Muscle of arm (tissue), 1 donor: ENCODE measurements at regions not wholly inside any gene's neighbourhood (a gene's known extent, or its start where the extent isn't known, plus 50 kb on each side); places are given as distances from the start of the nearest gene placed in this dataset.
"Not testable (repeated sequence)": the region's sequence is repeated elsewhere in the genome, so short reads cannot be mapped to it uniquely, and the experiment has no call there.

Experiments
- DNase-seq: peaks from one replicate; pipeline ENCODE4 v3.0.0-alpha.2; 2013

GRCh38 chr11:107276077-107276476, 181.5 kb downstream of the CWF19L2 start:
- DNase-seq: peak; percentile 45

GRCh38 chr11:107275632-107276031, 182.0 kb downstream of the CWF19L2 start:
- no peak for DNase-seq

- DNase-seq: no peak
These were observed 183.5 kb downstream of the CWF19L2 start for GRCh38 chr11:107274138-107274537.

DNA sequence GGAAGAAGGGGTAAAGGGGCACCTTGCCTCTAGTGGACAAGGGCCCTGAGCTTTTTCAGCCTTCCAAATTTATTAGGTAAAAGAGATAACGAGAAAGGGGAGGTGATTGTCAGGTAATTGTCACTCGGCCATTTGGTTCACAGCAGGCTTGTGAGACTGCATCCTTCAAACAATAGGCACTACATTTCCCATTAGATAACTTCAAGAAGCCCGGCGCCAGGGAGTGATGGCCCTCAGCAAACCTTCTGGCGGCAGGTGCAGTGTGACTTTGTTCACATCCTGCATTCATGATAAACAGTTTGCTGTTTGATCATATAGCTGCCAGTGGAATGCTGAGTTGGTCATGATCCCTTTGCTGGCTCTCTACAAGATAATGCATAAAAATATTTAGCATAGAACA, 185.1 kb downstream of the CWF19L2 start:
- no peak for DNase-seq

DNA sequence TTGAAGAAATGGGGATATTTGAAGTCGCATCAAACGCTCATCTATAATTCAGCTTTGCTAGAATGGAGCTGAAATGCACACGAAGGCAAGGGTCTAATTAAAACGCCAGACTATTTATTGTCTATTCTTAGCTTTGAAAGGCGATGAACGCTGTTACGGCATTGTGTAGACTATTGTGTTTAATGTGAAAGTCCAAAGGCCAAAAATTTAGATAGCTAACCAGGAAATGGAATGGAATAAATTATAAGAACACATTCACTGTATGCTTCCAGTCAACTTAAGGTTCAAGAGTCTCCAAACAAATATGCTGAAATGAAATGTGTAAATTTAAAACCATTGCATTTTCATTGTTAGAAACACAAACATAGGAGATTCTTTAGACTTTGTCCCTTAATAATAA, 186.2 kb downstream of the CWF19L2 start:
- no peak for DNase-seq

GRCh38 chr11:107268977-107269376, 188.6 kb downstream of the CWF19L2 start:
- no peak for DNase-seq

DNA sequence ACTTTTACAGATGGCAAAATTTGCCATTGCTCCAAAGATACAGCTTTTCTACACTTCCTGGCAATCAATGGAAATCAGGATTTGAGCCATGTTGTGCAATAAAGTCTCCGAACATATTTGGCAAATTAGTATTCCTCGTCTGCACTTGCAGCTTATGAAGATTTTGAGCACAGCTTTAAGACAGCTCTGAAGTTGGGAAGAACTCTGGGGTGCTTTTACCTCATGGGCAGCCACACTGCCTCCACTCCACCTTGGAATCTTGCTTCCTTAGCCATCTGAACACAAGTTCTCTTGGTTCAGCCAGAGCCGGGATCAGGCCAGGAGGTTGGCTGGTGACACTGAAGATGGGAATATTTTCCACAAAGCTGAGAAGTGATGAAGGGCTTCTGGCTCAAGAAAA, 191.2 kb downstream of the CWF19L2 start:
- no peak for DNase-seq

GRCh38 chr11:107265591-107266121, 192.0 kb downstream of the CWF19L2 start:
- DNase-seq: no peak

GRCh38 chr11:107263844-107264563, 193.6 kb downstream of the CWF19L2 start:
- DNase-seq: no peak

GRCh38 chr11:107259811-107260221, 197.8 kb downstream of the CWF19L2 start:
- DNase-seq: no peak

GRCh38 chr11:107257710-107258109, 199.9 kb downstream of the CWF19L2 start:
- DNase-seq: no peak

DNA sequence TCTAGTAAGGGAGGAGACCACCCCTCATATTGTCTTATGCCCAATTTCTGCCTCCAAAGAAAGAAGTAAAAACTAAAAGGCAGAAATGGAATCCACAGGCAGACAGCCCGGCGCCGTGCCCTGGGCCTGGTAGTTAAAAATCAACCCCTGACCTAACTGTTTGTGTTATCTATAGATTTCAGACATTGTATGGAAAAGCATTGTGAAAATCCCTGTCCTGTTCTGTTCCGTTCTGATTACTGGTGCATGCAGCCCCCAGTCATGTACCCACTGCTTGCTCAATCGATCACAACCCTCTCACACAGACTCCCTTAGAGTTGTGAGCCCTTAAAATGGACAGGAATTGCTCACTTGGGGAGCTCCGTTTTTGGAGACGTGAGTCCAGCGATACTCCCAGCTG, 204.0 kb downstream of the CWF19L2 start:
- DNase-seq: not testable (repeated sequence)

- DNase-seq: no peak
These were observed 205.0 kb downstream of the CWF19L2 start for GRCh38 chr11:107252429-107253161.

GRCh38 chr11:107251298-107251697, 206.3 kb downstream of the CWF19L2 start:
- no peak for DNase-seq

GRCh38 chr11:107250017-107250416, 207.6 kb downstream of the CWF19L2 start:
- no peak for DNase-seq

DNA sequence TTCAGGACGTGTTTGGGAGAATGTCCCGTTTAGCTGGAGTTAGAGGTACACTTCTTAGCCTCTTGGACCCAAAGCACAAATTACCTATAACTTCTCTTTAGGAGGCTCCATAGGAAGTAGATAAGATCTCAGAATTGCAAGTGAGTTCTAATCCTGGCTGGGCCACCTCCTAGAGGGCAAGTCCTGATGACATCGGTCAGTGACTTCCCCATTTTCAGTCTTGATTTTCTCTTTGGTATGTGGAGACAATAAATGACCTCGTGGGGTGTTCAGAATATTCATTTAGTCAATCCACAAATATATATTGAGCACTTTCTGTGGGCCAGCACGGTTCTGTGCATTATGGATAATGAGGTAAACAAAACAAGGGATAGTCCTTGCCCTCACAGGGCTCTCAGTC, 208.6 kb downstream of the CWF19L2 start:
- DNase-seq: no peak

GRCh38 chr11:107247167-107247861, 210.3 kb downstream of the CWF19L2 start:
- DNase-seq: no peak

GRCh38 chr11:107243929-107244328, 213.7 kb downstream of the CWF19L2 start:
- DNase-seq: no peak

- no peak for DNase-seq
These were observed 214.2 kb upstream of the GUCY1A2 start for GRCh38 chr11:107232451-107232850.

GRCh38 chr11:107224836-107225235, 206.6 kb upstream of the GUCY1A2 start:
- no peak for DNase-seq

DNA sequence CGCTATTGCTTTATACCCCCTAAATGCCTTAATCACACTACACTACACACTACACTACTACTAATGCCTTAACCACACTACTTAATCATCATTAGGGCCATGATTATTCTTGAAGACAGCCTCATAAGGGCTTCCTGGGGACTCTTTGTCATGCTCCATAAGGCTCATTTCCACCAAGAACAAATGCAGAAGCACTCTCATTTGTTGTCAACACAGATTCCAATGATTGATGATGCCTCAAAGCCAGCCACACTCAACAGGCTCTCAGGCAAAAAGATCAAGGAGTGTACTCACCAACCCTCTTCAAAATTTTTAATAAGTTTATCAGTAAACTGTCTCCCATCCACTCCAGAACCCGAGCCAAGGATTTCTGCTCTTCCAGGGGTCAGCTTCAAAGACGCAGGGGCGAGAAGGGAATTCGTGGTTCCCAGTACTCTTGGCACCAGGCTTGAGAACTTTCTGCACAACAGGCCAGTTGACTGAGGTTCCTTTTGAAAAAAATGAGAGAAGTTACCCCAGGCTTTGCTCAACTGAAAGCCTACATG, 204.7 kb upstream of the GUCY1A2 start:
- DNase-seq: no peak

- no peak for DNase-seq
These were observed 204.2 kb upstream of the GUCY1A2 start for GRCh38 chr11:107222431-107222830.
